ENCODE measurements at regions not wholly inside any gene's neighbourhood (a gene's known extent, or its start where the extent isn't known, plus 50 kb on each side); places are given as distances from the start of the nearest gene placed in this dataset.
"Not testable (repeated sequence)": the region's sequence is repeated elsewhere in the genome, so short reads cannot be mapped to it uniquely, and the experiment has no call there.

- Histone ChIP-seq H3K27ac (ENCODE audit: low read length) (no peak overlapping the region), H3K27me3 (ENCODE audit: low read length) (no peaks in the 10 kb centered on the region), H3K4me1 (ENCODE audit: low read length) (peaks cover 9% of the 10 kb centered on the region; the same call in 1 of the 2 replicates), H3K9me2 (replicated peaks; ENCODE audit: insufficient read depth, low read length) (no peaks in the 10 kb centered on the region), H3K79me2 (ENCODE audit: low read length) (no peaks in the 10 kb centered on the region), H3K9ac (ENCODE audit: low read length) (no peak overlapping the region), H3K9me3 (ENCODE audit: low read length) (no peaks in the 10 kb centered on the region), H2AFZ (ENCODE audit: low read length) (no peak overlapping the region), H4K20me1 (ENCODE audit: insufficient read depth, low read depth, low read length) (no peaks in the 10 kb centered on the region), H3K36me3 (ENCODE audit: insufficient read depth, low read length) (no peaks in the 10 kb centered on the region), H3K4me3 (ENCODE audit: low read length) (no peak overlapping the region), H3K4me2 (ENCODE audit: low read depth, low read length, poor library complexity, severe bottlenecking) (no peak overlapping the region)
- DNase-seq, result no peak
Observed at GRCh38 chr2:184455624-184456023, 142.7 kb upstream of the ZNF804A start.

- not testable (repeated sequence) for H3K9me2 ChIP-seq (replicated peaks; ENCODE audit: insufficient read depth, low read length); H3K4me1 ChIP-seq (ENCODE audit: low read length); H3K9ac ChIP-seq (ENCODE audit: low read length); H3K27me3 ChIP-seq (ENCODE audit: low read length); H4K20me1 ChIP-seq (ENCODE audit: insufficient read depth, low read depth, low read length); H2AFZ ChIP-seq (ENCODE audit: low read length); H3K9me3 ChIP-seq (ENCODE audit: low read length); H3K4me3 ChIP-seq (ENCODE audit: low read length); H3K4me2 ChIP-seq (ENCODE audit: low read depth, low read length, poor library complexity, severe bottlenecking); H3K27ac ChIP-seq (ENCODE audit: low read length); DNase-seq; H3K36me3 ChIP-seq (ENCODE audit: insufficient read depth, low read length); H3K79me2 ChIP-seq (ENCODE audit: low read length)
Observed at GRCh38 chr2:184456693-184457092, 141.6 kb upstream of the ZNF804A start.

- no peaks in the 10 kb centered on the region for H3K27me3 ChIP-seq (ENCODE audit: low read length)
- H3K9ac ChIP-seq (ENCODE audit: low read length), result no peak overlapping the region
- no peak overlapping the region for H3K4me2 ChIP-seq (ENCODE audit: low read depth, low read length, poor library complexity, severe bottlenecking)
- no peak overlapping the region for H2AFZ ChIP-seq (ENCODE audit: low read length)
- H4K20me1 ChIP-seq (ENCODE audit: insufficient read depth, low read depth, low read length), result no peaks in the 10 kb centered on the region
- H3K4me1 ChIP-seq (ENCODE audit: low read length), result no peaks in the 10 kb centered on the region
- H3K79me2 ChIP-seq (ENCODE audit: low read length), result no peaks in the 10 kb centered on the region
- no peaks in the 10 kb centered on the region for H3K9me3 ChIP-seq (ENCODE audit: low read length)
- H3K9me2 ChIP-seq (replicated peaks; ENCODE audit: insufficient read depth, low read length), result no peaks in the 10 kb centered on the region
- no peak overlapping the region for H3K4me3 ChIP-seq (ENCODE audit: low read length)
- H3K36me3 ChIP-seq (ENCODE audit: insufficient read depth, low read length), result no peaks in the 10 kb centered on the region
- DNase-seq, result no peak
- H3K27ac ChIP-seq (ENCODE audit: low read length), result no peak overlapping the region
Observed at GRCh38 chr2:184463102-184463865, 135.0 kb upstream of the ZNF804A start.

- DNase-seq, result no peak
- H3K4me1 ChIP-seq (ENCODE audit: low read length), result no peaks in the 10 kb centered on the region
- H3K4me2 ChIP-seq (ENCODE audit: low read depth, low read length, poor library complexity, severe bottlenecking), result no peak overlapping the region
- no peaks in the 10 kb centered on the region for H3K9me2 ChIP-seq (replicated peaks; ENCODE audit: insufficient read depth, low read length)
- H4K20me1 ChIP-seq (ENCODE audit: insufficient read depth, low read depth, low read length), result no peaks in the 10 kb centered on the region
- H3K27me3 ChIP-seq (ENCODE audit: low read length), result no peaks in the 10 kb centered on the region
- no peak overlapping the region for H3K27ac ChIP-seq (ENCODE audit: low read length)
- H2AFZ ChIP-seq (ENCODE audit: low read length), result no peak overlapping the region
- H3K9me3 ChIP-seq (ENCODE audit: low read length), result no peaks in the 10 kb centered on the region
- H3K4me3 ChIP-seq (ENCODE audit: low read length), result no peak overlapping the region
- H3K79me2 ChIP-seq (ENCODE audit: low read length), result no peaks in the 10 kb centered on the region
- no peak overlapping the region for H3K9ac ChIP-seq (ENCODE audit: low read length)
- H3K36me3 ChIP-seq (ENCODE audit: insufficient read depth, low read length), result no peaks in the 10 kb centered on the region
Observed at GRCh38 chr2:184463866-184464248, 134.5 kb upstream of the ZNF804A start.

GRCh38 chr2:184468826-184469225 lies 129.5 kb upstream of the ZNF804A start:
- H3K9me3 ChIP-seq (ENCODE audit: low read length), result no peaks in the 10 kb centered on the region
- no peaks in the 10 kb centered on the region for H3K9me2 ChIP-seq (replicated peaks; ENCODE audit: insufficient read depth, low read length)
- H3K79me2 ChIP-seq (ENCODE audit: low read length), result no peaks in the 10 kb centered on the region
- no peaks in the 10 kb centered on the region for H4K20me1 ChIP-seq (ENCODE audit: insufficient read depth, low read depth, low read length)
- H3K4me2 ChIP-seq (ENCODE audit: low read depth, low read length, poor library complexity, severe bottlenecking), result no peak overlapping the region
- no peaks in the 10 kb centered on the region for H3K27me3 ChIP-seq (ENCODE audit: low read length)
- H3K4me3 ChIP-seq (ENCODE audit: low read length), result no peak overlapping the region
- H3K36me3 ChIP-seq (ENCODE audit: insufficient read depth, low read length), result no peaks in the 10 kb centered on the region
- H3K27ac ChIP-seq (ENCODE audit: low read length), result no peak overlapping the region
- no peak overlapping the region for H2AFZ ChIP-seq (ENCODE audit: low read length)
- DNase-seq, result no peak
- no peaks in the 10 kb centered on the region for H3K4me1 ChIP-seq (ENCODE audit: low read length)
- no peak overlapping the region for H3K9ac ChIP-seq (ENCODE audit: low read length)

GRCh38 chr2:184472481-184472880 lies 125.8 kb upstream of the ZNF804A start:
- no peak overlapping the region for H3K9ac ChIP-seq (ENCODE audit: low read length)
- no peak overlapping the region for H3K4me2 ChIP-seq (ENCODE audit: low read depth, low read length, poor library complexity, severe bottlenecking)
- H3K4me3 ChIP-seq (ENCODE audit: low read length), result no peak overlapping the region
- H3K36me3 ChIP-seq (ENCODE audit: insufficient read depth, low read length), result no peaks in the 10 kb centered on the region
- no peaks in the 10 kb centered on the region for H3K9me2 ChIP-seq (replicated peaks; ENCODE audit: insufficient read depth, low read length)
- no peaks in the 10 kb centered on the region for H3K79me2 ChIP-seq (ENCODE audit: low read length)
- H3K27me3 ChIP-seq (ENCODE audit: low read length), result no peaks in the 10 kb centered on the region
- no peak overlapping the region for H2AFZ ChIP-seq (ENCODE audit: low read length)
- no peak for DNase-seq
- no peak overlapping the region for H3K27ac ChIP-seq (ENCODE audit: low read length)
- H3K4me1 ChIP-seq (ENCODE audit: low read length), result no peaks in the 10 kb centered on the region
- H4K20me1 ChIP-seq (ENCODE audit: insufficient read depth, low read depth, low read length), result no peaks in the 10 kb centered on the region
- H3K9me3 ChIP-seq (ENCODE audit: low read length), result no peaks in the 10 kb centered on the region

GRCh38 chr2:184481865-184482264 lies 116.5 kb upstream of the ZNF804A start:
- H3K79me2 ChIP-seq (ENCODE audit: low read length), result no peaks in the 10 kb centered on the region
- no peaks in the 10 kb centered on the region for H3K36me3 ChIP-seq (ENCODE audit: insufficient read depth, low read length)
- H3K9ac ChIP-seq (ENCODE audit: low read length), result no peak overlapping the region
- H3K4me2 ChIP-seq (ENCODE audit: low read depth, low read length, poor library complexity, severe bottlenecking), result no peak overlapping the region
- H3K9me2 ChIP-seq (replicated peaks; ENCODE audit: insufficient read depth, low read length), result no peaks in the 10 kb centered on the region
- H3K9me3 ChIP-seq (ENCODE audit: low read length), result no peaks in the 10 kb centered on the region
- H4K20me1 ChIP-seq (ENCODE audit: insufficient read depth, low read depth, low read length), result no peaks in the 10 kb centered on the region
- H3K4me1 ChIP-seq (ENCODE audit: low read length), result no peaks in the 10 kb centered on the region
- H2AFZ ChIP-seq (ENCODE audit: low read length), result no peak overlapping the region
- DNase-seq, result no peak
- H3K27ac ChIP-seq (ENCODE audit: low read length), result no peak overlapping the region
- H3K4me3 ChIP-seq (ENCODE audit: low read length), result no peak overlapping the region
- H3K27me3 ChIP-seq (ENCODE audit: low read length), result no peaks in the 10 kb centered on the region

- no peaks in the 10 kb centered on the region for H3K36me3 ChIP-seq (ENCODE audit: insufficient read depth, low read length)
- H2AFZ ChIP-seq (ENCODE audit: low read length), result no peak overlapping the region
- no peaks in the 10 kb centered on the region for H3K9me3 ChIP-seq (ENCODE audit: low read length)
- H3K9ac ChIP-seq (ENCODE audit: low read length), result no peak overlapping the region
- H4K20me1 ChIP-seq (ENCODE audit: insufficient read depth, low read depth, low read length), result no peaks in the 10 kb centered on the region
- no peak for DNase-seq
- H3K4me3 ChIP-seq (ENCODE audit: low read length), result no peak overlapping the region
- H3K79me2 ChIP-seq (ENCODE audit: low read length), result no peaks in the 10 kb centered on the region
- no peaks in the 10 kb centered on the region for H3K9me2 ChIP-seq (replicated peaks; ENCODE audit: insufficient read depth, low read length)
- H3K4me1 ChIP-seq (ENCODE audit: low read length), result no peaks in the 10 kb centered on the region
- H3K27ac ChIP-seq (ENCODE audit: low read length), result no peak overlapping the region
- no peaks in the 10 kb centered on the region for H3K27me3 ChIP-seq (ENCODE audit: low read length)
- no peak overlapping the region for H3K4me2 ChIP-seq (ENCODE audit: low read depth, low read length, poor library complexity, severe bottlenecking)
Observed at GRCh38 chr2:184498936-184499335, 99.4 kb upstream of the ZNF804A start.
